ENCODE measurements at regions not wholly inside any gene's neighbourhood (a gene's known extent, or its start where the extent isn't known, plus 50 kb on each side); places are given as distances from the start of the nearest gene placed in this dataset.

DNA sequence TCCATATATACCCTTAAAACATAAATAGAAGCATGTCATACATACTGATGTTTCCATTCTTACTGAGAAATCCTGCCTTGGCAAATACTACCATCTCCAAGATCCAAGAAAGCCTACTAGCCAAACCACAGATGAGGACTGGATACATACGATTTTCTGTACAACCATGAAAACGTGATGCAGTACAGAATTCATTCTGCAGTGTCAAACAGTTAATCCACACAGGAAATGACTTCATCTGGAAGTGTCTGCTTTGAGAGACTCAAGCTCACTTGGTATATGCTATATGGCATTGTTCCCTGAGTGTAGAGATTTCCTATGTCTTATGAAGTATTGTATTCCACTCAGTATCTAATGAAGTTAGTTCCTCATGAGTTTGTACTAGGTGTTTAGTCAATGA is 94.3 kb downstream of the CT47B1 start:
- TF ChIP-seq, protein P1, sequence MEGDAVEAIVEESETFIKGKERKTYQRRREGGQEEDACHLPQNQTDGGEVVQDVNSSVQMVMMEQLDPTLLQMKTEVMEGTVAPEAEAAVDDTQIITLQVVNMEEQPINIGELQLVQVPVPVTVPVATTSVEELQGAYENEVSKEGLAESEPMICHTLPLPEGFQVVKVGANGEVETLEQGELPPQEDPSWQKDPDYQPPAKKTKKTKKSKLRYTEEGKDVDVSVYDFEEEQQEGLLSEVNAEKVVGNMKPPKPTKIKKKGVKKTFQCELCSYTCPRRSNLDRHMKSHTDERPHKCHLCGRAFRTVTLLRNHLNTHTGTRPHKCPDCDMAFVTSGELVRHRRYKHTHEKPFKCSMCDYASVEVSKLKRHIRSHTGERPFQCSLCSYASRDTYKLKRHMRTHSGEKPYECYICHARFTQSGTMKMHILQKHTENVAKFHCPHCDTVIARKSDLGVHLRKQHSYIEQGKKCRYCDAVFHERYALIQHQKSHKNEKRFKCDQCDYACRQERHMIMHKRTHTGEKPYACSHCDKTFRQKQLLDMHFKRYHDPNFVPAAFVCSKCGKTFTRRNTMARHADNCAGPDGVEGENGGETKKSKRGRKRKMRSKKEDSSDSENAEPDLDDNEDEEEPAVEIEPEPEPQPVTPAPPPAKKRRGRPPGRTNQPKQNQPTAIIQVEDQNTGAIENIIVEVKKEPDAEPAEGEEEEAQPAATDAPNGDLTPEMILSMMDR (conservative IDR thresholded peaks at IDR 0.05; ENCODE audit: low read length) = no peak
- no peak for TF ChIP-seq EZH2phosphoT487 (IDR thresholded peaks at IDR 0.05; ENCODE audit: borderline replicate concordance)

Data from Loucy (cell line).